Neural cell (in vitro differentiated cells): ENCODE measurements at regions not wholly inside any gene's neighbourhood (a gene's known extent, or its start where the extent isn't known, plus 50 kb on each side); places are given as distances from the start of the nearest gene placed in this dataset.

Experiments used
- H2AFZ ChIP-seq: fragments of 200-600, 300-800 bp; sonication (generic), shearing (Covaris generic); 2 replicates; pipeline ENCODE4 v1.6.0; 2014; ENCODE audit warnings: low read depth, mild to moderate bottlenecking, antibody characterized with exemption, low read length, moderate library complexity
- H3F3A ChIP-seq: fragments of 200-600 bp; shearing (Covaris generic); 2 replicates; pipeline ENCODE4 v1.6.1; 2016; ENCODE audit warnings: mild to moderate bottlenecking, moderate library complexity, mixed read lengths, antibody characterized with exemption, low read length; ENCODE audit not compliant: insufficient read depth, poor library complexity, severe bottlenecking
- H3K27ac ChIP-seq: fragments of 200-600, 300-800 bp; sonication (generic), shearing (Covaris generic); 2 replicates; pipeline ENCODE4 v1.5.1; 2014; ENCODE audit warnings: mild to moderate bottlenecking, low read length, moderate library complexity
- H3K27me3 ChIP-seq: fragments of 300-800, 200-600 bp; sonication (generic), shearing (Covaris generic); 2 replicates; pipeline ENCODE4 v1.6.0; 2014; ENCODE audit warnings: mild to moderate bottlenecking, low read depth, low read length, moderate library complexity; ENCODE audit not compliant: insufficient read depth
- H3K36me3 ChIP-seq: fragments of 300-800, 200-600 bp; sonication (generic), shearing (Covaris generic); 2 replicates; pipeline ENCODE4 v1.5.1; 2014; ENCODE audit warnings: mild to moderate bottlenecking, antibody characterized with exemption, low read length, moderate library complexity; ENCODE audit not compliant: insufficient read depth
- H3K4me2 ChIP-seq: fragments of 300-800, 200-600 bp; sonication (generic), shearing (Covaris generic); 2 replicates; pipeline ENCODE4 v1.6.0; 2014; ENCODE audit warnings: mild to moderate bottlenecking, low read length
- H3K4me3 ChIP-seq: fragments of 300-800, 200-600 bp; sonication (generic), shearing (Covaris generic); 2 replicates; pipeline ENCODE4 v1.5.1; 2014; ENCODE audit warnings: mild to moderate bottlenecking, low read length, moderate library complexity
- H3K79me2 ChIP-seq: fragments of 200-600 bp; shearing (Covaris generic); replicated peaks from 2 replicates; pipeline ENCODE4 v1.6.0; 2014; ENCODE audit warnings: mild to moderate bottlenecking, low read length, moderate library complexity; ENCODE audit not compliant: insufficient read depth
- H3K9ac ChIP-seq: fragments of 300-800, 200-600 bp; sonication (generic), shearing (Covaris generic); 2 replicates; pipeline ENCODE4 v1.6.1; 2016; ENCODE audit warnings: mild to moderate bottlenecking, low read length, mixed read lengths
- H3K9me2 ChIP-seq: fragments of 200-600 bp; shearing (Covaris generic); 2 replicates; pipeline ENCODE4 v1.6.1; 2016; ENCODE audit warnings: mild to moderate bottlenecking, low read length, mixed read lengths; ENCODE audit not compliant: insufficient read depth
- H3K9me3 ChIP-seq: fragments of 200-600, 300-800 bp; sonication (generic), shearing (Covaris generic); 2 replicates; pipeline ENCODE4 v1.6.1; 2016; ENCODE audit warnings: mild to moderate bottlenecking, mixed run types, low read length, moderate library complexity, mixed read lengths
- H4K20me1 ChIP-seq: fragments of 200-600 bp; shearing (Covaris generic); 2 replicates; pipeline ENCODE4 v1.6.1; 2016; ENCODE audit warnings: mild to moderate bottlenecking, mixed run types; ENCODE audit not compliant: insufficient read depth
- CTCF ChIP-seq: fragments of 450-650 bp; IDR thresholded peaks from 2 replicates; pipeline ENCODE4 v1.5.1; 2014; ENCODE audit warnings: antibody characterized with exemption, mild to moderate bottlenecking, moderate library complexity; ENCODE audit not compliant: poor library complexity, severe bottlenecking
- EP300 ChIP-seq: fragments of 450-650 bp; conservative IDR thresholded peaks from 2 replicates; pipeline ENCODE4 v1.6.1; 2014; ENCODE audit warnings: antibody characterized with exemption, mild to moderate bottlenecking, moderate library complexity; ENCODE audit not compliant: poor library complexity, severe bottlenecking
- EZH2 ChIP-seq: fragments of 200-600, 300-800 bp; shearing (Covaris generic), sonication (generic); IDR thresholded peaks from 2 replicates; pipeline ENCODE4 v1.6.1; 2014; ENCODE audit warnings: antibody characterized with exemption, low read length, borderline replicate concordance, mild to moderate bottlenecking; ENCODE audit not compliant: insufficient read depth, poor library complexity, severe bottlenecking
- MXI1 ChIP-seq: fragments of 450-650 bp; conservative IDR thresholded peaks from 2 replicates; pipeline ENCODE4 v1.6.1; 2014; ENCODE audit warnings: antibody characterized with exemption, mild to moderate bottlenecking; ENCODE audit not compliant: poor library complexity, severe bottlenecking
- POLR2AphosphoS5 ChIP-seq: IDR thresholded peaks from 2 replicates; pipeline ENCODE4 v1.6.1; 2012
- RAD21 ChIP-seq: fragments of 450-650 bp; conservative IDR thresholded peaks from 2 replicates; pipeline ENCODE4 v1.6.1; 2014; ENCODE audit warnings: antibody characterized with exemption, mild to moderate bottlenecking, moderate library complexity
- REST ChIP-seq: IDR thresholded peaks from 2 replicates; pipeline ENCODE4 v1.6.1; 2012; ENCODE audit warnings: borderline replicate concordance
- SMC3 ChIP-seq: fragments of 450-650 bp; conservative IDR thresholded peaks from 2 replicates; pipeline ENCODE4 v1.6.1; 2014; ENCODE audit warnings: antibody characterized with exemption, mild to moderate bottlenecking, moderate library complexity; ENCODE audit not compliant: poor library complexity
- TAF1 ChIP-seq: IDR thresholded peaks from 2 replicates; pipeline ENCODE4 v1.6.1; 2012; ENCODE audit warnings: low read depth

GRCh38 chr5:126100767-126101166, 322.4 kb upstream of the GRAMD2B start:
- no peak overlapping the region for H3K9ac ChIP-seq
- H3K4me3 ChIP-seq = no peak overlapping the region
- H3K36me3 ChIP-seq = no peaks in the 10 kb centered on the region
- H3F3A ChIP-seq = no peaks in the 10 kb centered on the region
- no peak overlapping the region for H3K27ac ChIP-seq
- no peaks in the 10 kb centered on the region for H3K27me3 ChIP-seq
- no peaks in the 10 kb centered on the region for H3K9me2 ChIP-seq
- no peaks in the 10 kb centered on the region for H4K20me1 ChIP-seq
- H2AFZ ChIP-seq = no peak overlapping the region
- no peaks in the 10 kb centered on the region for H3K9me3 ChIP-seq
- TF ChIP-seq CTCF (no peak), EP300 (no peak), RAD21 (no peak), MXI1 (no peak), REST (no peak), EZH2 (no peak), TAF1 (no peak), SMC3 (no peak), POLR2AphosphoS5 (no peak)
- no peaks in the 10 kb centered on the region for H3K79me2 ChIP-seq
- H3K4me2 ChIP-seq = no peak overlapping the region

- Histone ChIP-seq H3K9me3 (no peaks in the 10 kb centered on the region), H3K9me2 (no peaks in the 10 kb centered on the region), H3K27ac (no peak overlapping the region), H4K20me1 (no peaks in the 10 kb centered on the region), H2AFZ (no peak overlapping the region), H3K27me3 (no peaks in the 10 kb centered on the region), H3K36me3 (no peaks in the 10 kb centered on the region), H3K9ac (no peak overlapping the region), H3F3A (no peaks in the 10 kb centered on the region), H3K4me3 (no peak overlapping the region), H3K4me2 (no peak overlapping the region), H3K79me2 (no peaks in the 10 kb centered on the region)
- TF ChIP-seq EZH2 = no peak
- TF ChIP-seq SMC3 = no peak
- TF ChIP-seq POLR2AphosphoS5 = no peak
- no peak for TF ChIP-seq MXI1
- no peak for TF ChIP-seq EP300
- no peak for TF ChIP-seq TAF1
- no peak for TF ChIP-seq REST
- no peak for TF ChIP-seq RAD21
- no peak for TF ChIP-seq CTCF
Measured at GRCh38 chr5:126101901-126102300, 321.3 kb upstream of the GRAMD2B start.
